ENCODE measurements at regions not wholly inside any gene's neighbourhood (a gene's known extent, or its start where the extent isn't known, plus 50 kb on each side); places are given as distances from the start of the nearest gene placed in this dataset.

DNA sequence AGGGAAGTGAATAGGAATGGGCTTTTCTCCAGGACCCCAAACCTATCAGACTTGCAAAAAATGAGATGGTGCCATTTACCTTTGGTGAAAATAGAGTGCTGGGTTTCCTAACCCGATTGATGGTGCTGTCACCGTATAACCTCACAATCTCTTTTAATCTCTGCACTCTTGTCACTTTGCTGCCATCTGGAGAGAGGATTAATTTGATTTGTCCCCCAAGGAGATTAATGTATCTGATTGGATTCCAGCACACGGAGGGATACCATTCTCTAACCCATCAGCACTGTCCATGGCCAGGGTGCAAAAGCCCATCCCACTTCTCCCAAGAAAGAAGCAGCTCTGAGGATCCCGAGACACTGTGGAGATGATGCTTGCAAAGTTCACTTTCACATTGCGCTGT, 86.3 kb upstream of the NFE2L3 start:
- WGBS (ENCODE audit: insufficient coverage) = no CpG with 5 or more reads among the region's 5 CpGs
- Histone ChIP-seq H3K4me1 (ENCODE audit: control insufficient read depth in 1 of 2, extremely low read depth in 1 of 2, insufficient read depth in 2 of 2, low read length in 2 of 2) (no peaks in the 10 kb centered on the region), H3K9me3 (no peaks in the 10 kb centered on the region), H3K4me3 (ENCODE audit: control insufficient read depth in 1 of 2, extremely low read depth in 1 of 2, low read length in 1 of 2) (no peak overlapping the region), H3K27me3 (replicated peaks in 1 of 2; ENCODE audit: control insufficient read depth in 2 of 2, extremely low read depth in 1 of 2, insufficient read depth in 2 of 2, low read length in 1 of 2) (peaks cover 0 to 9% of the 10 kb centered on the region in 2 experiments), H3K27ac (ENCODE audit: low read length) (no peak overlapping the region), H3K36me3 (ENCODE audit: control insufficient read depth in 2 of 2, extremely low read depth in 1 of 2, insufficient read depth in 1 of 2, low read length in 1 of 2) (no peaks in the 10 kb centered on the region)
- POLR2A ChIA-PET = no interaction called here
- H3K4me3 Mint-ChIP-seq = no peak overlapping the region
- peaks cover 2 to 8% (median 4%) of the 10 kb centered on the region in 3 donors for H3K4me1 Mint-ChIP-seq
- no peak overlapping the region for H3K27ac Mint-ChIP-seq
- H3K36me3 Mint-ChIP-seq = no peaks in the 10 kb centered on the region
- CTCF ChIA-PET = interaction anchor here in 1 of 2 donors (0.6 kb wide), 1 partner anchor 498 kb away, joined by 4 read pairs; no protein-coding TSS in a partner anchor
- no peak for DNase-seq
- no peaks in the 10 kb centered on the region for H3K9me3 Mint-ChIP-seq
- H3K27me3 Mint-ChIP-seq = peaks cover 18 to 24% of the 10 kb centered on the region in 2 donors
- no peak for ATAC-seq (replicated peaks in 1 of 4)

- Histone ChIP-seq H3K36me3 (ENCODE audit: control insufficient read depth in 2 of 2, extremely low read depth in 1 of 2, insufficient read depth in 1 of 2, low read length in 1 of 2) (no peaks in the 10 kb centered on the region), H3K9me3 (no peaks in the 10 kb centered on the region), H3K27me3 (replicated peaks in 1 of 2; ENCODE audit: control insufficient read depth in 2 of 2, extremely low read depth in 1 of 2, insufficient read depth in 2 of 2, low read length in 1 of 2) (peaks cover 0 to 7% of the 10 kb centered on the region in 2 experiments), H3K4me3 (ENCODE audit: control insufficient read depth in 1 of 2, extremely low read depth in 1 of 2, low read length in 1 of 2) (no peak overlapping the region), H3K4me1 (ENCODE audit: control insufficient read depth in 1 of 2, extremely low read depth in 1 of 2, insufficient read depth in 2 of 2, low read length in 2 of 2) (no peaks in the 10 kb centered on the region), H3K27ac (ENCODE audit: low read length) (no peak overlapping the region)
- no peak overlapping the region for H3K27ac Mint-ChIP-seq
- H3K36me3 Mint-ChIP-seq = no peaks in the 10 kb centered on the region
- no peaks in the 10 kb centered on the region for H3K9me3 Mint-ChIP-seq
- no peak for DNase-seq
- ChIA-PET POLR2A (no interaction called here), CTCF (interaction anchor here (0.6 to 1.0 kb wide), 4 partner anchors 172 to 1852 kb away, joined by 3 read pairs; no protein-coding TSS in a partner anchor)
- 71% methylated on average over 1 of the region's 1 CpG for WGBS (ENCODE audit: insufficient coverage)
- peaks cover 0 to 3% (median under 1%) of the 10 kb centered on the region in 3 donors for H3K4me1 Mint-ChIP-seq
- H3K27me3 Mint-ChIP-seq = peaks cover 18 to 20% of the 10 kb centered on the region in 2 donors
- ATAC-seq (replicated peaks in 1 of 4) = no peak
- H3K4me3 Mint-ChIP-seq = no peak overlapping the region
These were observed 85.3 kb upstream of the NFE2L3 start for GRCh38 chr7:26066736-26067135.

GRCh38 chr7:26070290-26070689, 81.7 kb upstream of the NFE2L3 start:
- POLR2A ChIA-PET = no interaction called here
- no peaks in the 10 kb centered on the region for H3K9me3 ChIP-seq
- Mint-ChIP-seq H3K36me3 (no peaks in the 10 kb centered on the region), H3K9me3 (no peaks in the 10 kb centered on the region), H3K27ac (no peak overlapping the region), H3K27me3 (peaks cover 7 to 11% of the 10 kb centered on the region in 2 donors), H3K4me1 (no peaks in the 10 kb centered on the region), H3K4me3 (no peak overlapping the region)
- ATAC-seq (replicated peaks in 1 of 4) = no peak
- no CpG with 5 or more reads among the region's 2 CpGs for WGBS (ENCODE audit: insufficient coverage)
- H3K36me3 ChIP-seq (ENCODE audit: control insufficient read depth in 2 of 2, extremely low read depth in 1 of 2, insufficient read depth in 1 of 2, low read length in 1 of 2) = no peaks in the 10 kb centered on the region
- no peaks in the 10 kb centered on the region for H3K27me3 ChIP-seq (replicated peaks in 1 of 2; ENCODE audit: control insufficient read depth in 2 of 2, extremely low read depth in 1 of 2, insufficient read depth in 2 of 2, low read length in 1 of 2)
- H3K4me3 ChIP-seq (ENCODE audit: control insufficient read depth in 1 of 2, extremely low read depth in 1 of 2, low read length in 1 of 2) = no peak overlapping the region
- no peaks in the 10 kb centered on the region for H3K4me1 ChIP-seq (ENCODE audit: control insufficient read depth in 1 of 2, extremely low read depth in 1 of 2, insufficient read depth in 2 of 2, low read length in 2 of 2)
- CTCF ChIA-PET = interaction anchor here (0.6 to 1.0 kb wide), 3 partner anchors 140 to 598 kb away, joined by 3 to 5 read pairs (median 3); no protein-coding TSS in a partner anchor
- DNase-seq = no peak
- H3K27ac ChIP-seq (ENCODE audit: low read length) = no peak overlapping the region

GRCh38 chr7:26071622-26072456, 80.2 kb upstream of the NFE2L3 start:
- no peak overlapping the region for H3K27ac ChIP-seq (ENCODE audit: low read length)
- CTCF ChIA-PET = interaction anchor here in 1 of 2 donors (1.5 kb wide), 1 partner anchor 179 kb away, joined by 3 read pairs; no protein-coding TSS in a partner anchor
- 100% methylated on average over 2 of the region's 4 CpGs for WGBS (ENCODE audit: insufficient coverage)
- H3K27me3 Mint-ChIP-seq = peaks cover 16 to 18% of the 10 kb centered on the region in 2 donors
- no peaks in the 10 kb centered on the region for H3K36me3 ChIP-seq (ENCODE audit: control insufficient read depth in 2 of 2, extremely low read depth in 1 of 2, insufficient read depth in 1 of 2, low read length in 1 of 2)
- no peak overlapping the region for H3K4me3 Mint-ChIP-seq
- H3K9me3 ChIP-seq = no peaks in the 10 kb centered on the region
- no peaks in the 10 kb centered on the region for H3K9me3 Mint-ChIP-seq
- H3K4me1 Mint-ChIP-seq = no peaks in the 10 kb centered on the region
- no peaks in the 10 kb centered on the region for H3K4me1 ChIP-seq (ENCODE audit: control insufficient read depth in 1 of 2, extremely low read depth in 1 of 2, insufficient read depth in 2 of 2, low read length in 2 of 2)
- H3K36me3 Mint-ChIP-seq = no peaks in the 10 kb centered on the region
- peaks cover 0 to 2% of the 10 kb centered on the region in 2 experiments for H3K27me3 ChIP-seq (replicated peaks in 1 of 2; ENCODE audit: control insufficient read depth in 2 of 2, extremely low read depth in 1 of 2, insufficient read depth in 2 of 2, low read length in 1 of 2)
- no peak for ATAC-seq (replicated peaks in 1 of 4)
- no peak for DNase-seq
- H3K4me3 ChIP-seq (ENCODE audit: control insufficient read depth in 1 of 2, extremely low read depth in 1 of 2, low read length in 1 of 2) = no peak overlapping the region
- H3K27ac Mint-ChIP-seq = no peak overlapping the region
- POLR2A ChIA-PET = no interaction called here

DNA sequence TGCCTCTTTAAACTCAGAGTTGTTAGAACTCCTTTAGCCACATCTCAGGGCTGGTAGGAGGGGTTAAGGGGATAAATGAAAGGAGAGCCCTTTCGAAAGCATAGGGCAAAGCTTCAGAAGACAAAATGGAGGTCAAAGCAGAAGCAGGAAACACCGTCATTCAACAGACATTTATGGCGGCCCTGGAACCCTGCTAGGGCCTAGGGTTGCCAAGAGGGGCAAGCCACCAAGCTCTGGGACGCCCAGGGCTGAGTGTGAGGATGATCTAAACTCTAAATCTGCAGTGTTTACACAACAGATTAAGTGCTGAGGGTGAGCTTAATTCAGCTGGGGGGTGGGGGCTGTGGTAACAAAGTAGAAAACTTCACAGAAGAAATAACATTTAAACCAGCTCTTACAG, 79.0 kb upstream of the NFE2L3 start:
- WGBS (ENCODE audit: insufficient coverage) = 50% methylated on average over 2 of the region's 4 CpGs
- no peak overlapping the region for H3K27ac Mint-ChIP-seq
- Histone ChIP-seq H3K27ac (ENCODE audit: low read length) (no peak overlapping the region), H3K27me3 (replicated peaks in 1 of 2; ENCODE audit: control insufficient read depth in 2 of 2, extremely low read depth in 1 of 2, insufficient read depth in 2 of 2, low read length in 1 of 2) (peaks cover 0 to 9% of the 10 kb centered on the region in 2 experiments), H3K9me3 (no peaks in the 10 kb centered on the region), H3K36me3 (ENCODE audit: control insufficient read depth in 2 of 2, extremely low read depth in 1 of 2, insufficient read depth in 1 of 2, low read length in 1 of 2) (no peaks in the 10 kb centered on the region), H3K4me3 (ENCODE audit: control insufficient read depth in 1 of 2, extremely low read depth in 1 of 2, low read length in 1 of 2) (no peak overlapping the region), H3K4me1 (ENCODE audit: control insufficient read depth in 1 of 2, extremely low read depth in 1 of 2, insufficient read depth in 2 of 2, low read length in 2 of 2) (no peaks in the 10 kb centered on the region)
- H3K4me1 Mint-ChIP-seq = no peaks in the 10 kb centered on the region
- H3K4me3 Mint-ChIP-seq = no peak overlapping the region
- CTCF ChIA-PET = interaction anchor here (1.0 to 1.5 kb wide), 2 partner anchors 180 kb away, joined by 3 read pairs; no protein-coding TSS in a partner anchor
- H3K27me3 Mint-ChIP-seq = peaks cover 16 to 18% of the 10 kb centered on the region in 2 donors
- no peaks in the 10 kb centered on the region for H3K9me3 Mint-ChIP-seq
- no peak for ATAC-seq (replicated peaks in 1 of 4)
- POLR2A ChIA-PET = interaction anchor here in 1 of 2 donors (0.6 kb wide), 1 partner anchor 118 kb away, joined by 5 read pairs; no protein-coding TSS in a partner anchor
- H3K36me3 Mint-ChIP-seq = no peaks in the 10 kb centered on the region
- no peak for DNase-seq

DNA sequence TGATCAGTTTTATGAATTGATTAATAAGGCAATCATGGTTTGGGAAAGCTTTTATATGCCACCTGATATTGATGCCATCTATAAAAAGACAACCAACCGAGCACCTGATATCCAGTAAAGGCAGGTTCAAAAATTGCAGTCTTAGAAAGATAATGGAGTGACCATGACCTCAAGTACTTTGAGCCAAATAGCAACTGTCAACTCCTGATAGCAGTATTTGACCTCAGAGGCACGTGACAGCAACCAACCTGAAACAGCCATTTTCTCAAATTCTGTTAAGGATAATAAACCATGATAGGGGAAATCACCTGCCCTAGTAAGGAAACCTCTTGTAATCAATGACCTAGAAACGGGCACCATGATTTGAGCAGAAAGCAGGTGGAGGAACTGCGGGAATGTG, 77.1 kb upstream of the NFE2L3 start:
- H3K9me3 Mint-ChIP-seq = no peaks in the 10 kb centered on the region
- ATAC-seq (replicated peaks in 1 of 4) = no peak
- Histone ChIP-seq H3K27me3 (replicated peaks in 1 of 2; ENCODE audit: control insufficient read depth in 2 of 2, extremely low read depth in 1 of 2, insufficient read depth in 2 of 2, low read length in 1 of 2) (peaks cover 0 to 17% of the 10 kb centered on the region in 2 experiments), H3K4me3 (ENCODE audit: control insufficient read depth in 1 of 2, extremely low read depth in 1 of 2, low read length in 1 of 2) (no peak overlapping the region), H3K4me1 (ENCODE audit: control insufficient read depth in 1 of 2, extremely low read depth in 1 of 2, insufficient read depth in 2 of 2, low read length in 2 of 2) (peaks cover 0 to 5% of the 10 kb centered on the region in 2 experiments), H3K36me3 (ENCODE audit: control insufficient read depth in 2 of 2, extremely low read depth in 1 of 2, insufficient read depth in 1 of 2, low read length in 1 of 2) (no peaks in the 10 kb centered on the region), H3K27ac (ENCODE audit: low read length) (no peak overlapping the region), H3K9me3 (no peaks in the 10 kb centered on the region)
- no peak overlapping the region for H3K27ac Mint-ChIP-seq
- no peaks in the 10 kb centered on the region for H3K36me3 Mint-ChIP-seq
- DNase-seq = no peak
- POLR2A ChIA-PET = no interaction called here
- peaks cover 7 to 11% (median 9%) of the 10 kb centered on the region in 3 donors for H3K4me1 Mint-ChIP-seq
- H3K4me3 Mint-ChIP-seq = no peak overlapping the region
- H3K27me3 Mint-ChIP-seq = peaks cover 16 to 32% of the 10 kb centered on the region in 2 donors
- WGBS (ENCODE audit: insufficient coverage) = no CpG with 5 or more reads among the region's 4 CpGs
- CTCF ChIA-PET = no interaction called here
